ENCODE measurements at regions not wholly inside any gene's neighbourhood (a gene's known extent, or its start where the extent isn't known, plus 50 kb on each side); places are given as distances from the start of the nearest gene placed in this dataset.

- TF ChIP-seq CTCF (IDR thresholded peaks at IDR 0.05; ENCODE audit: low read length): no peak
- no peak for TF ChIP-seq EZH2phosphoT487 (IDR thresholded peaks at IDR 0.05; ENCODE audit: low read length)
- no peak for TF ChIP-seq EZH2 (optimal IDR thresholded peaks at IDR 0.05; ENCODE audit: low read depth, low read length)
Observed at GRCh38 chr20:19125508-19125907, 86.9 kb upstream of the SLC24A3 start.

All from MM.1S (cell line).